Keratinocyte (primary cell): ENCODE measurements at regions not wholly inside any gene's neighbourhood (a gene's known extent, or its start where the extent isn't known, plus 50 kb on each side); places are given as distances from the start of the nearest gene placed in this dataset.

Source experiments
- CTCF ChIP-seq, 3 experiments: IDR thresholded peaks in 1 of 3; conservative IDR thresholded peaks in 1 of 3; optimal IDR thresholded peaks in 1 of 3; 2 replicates in 2 of 3; 3 replicates in 1 of 3; pipeline versions ENCODE3 to v1.5.1; 2011; ENCODE audit warnings: low read length in 3 of 3, mild to moderate bottlenecking in 3 of 3, moderate library complexity in 2 of 3, control low read depth in 1 of 3, inconsistent platforms in 1 of 3; ENCODE audit not compliant: insufficient read depth in 2 of 3; ENCODE audit errors: extremely low read depth in 1 of 3
- EZH2 ChIP-seq: IDR thresholded peaks from one replicate; pipeline ENCODE4 v1.6.1; 2012; ENCODE audit warnings: inconsistent platforms, mild to moderate bottlenecking, low read length, moderate library complexity

GRCh38 chr5:2192496-2192895 is 309.8 kb upstream of the IRX4 start:
- TF ChIP-seq CTCF (optimal IDR thresholded peaks at IDR 0.05 in 1 of 3, IDR thresholded peaks at IDR 0.05 in 1 of 3, conservative IDR thresholded peaks at IDR 0.05 in 1 of 3; ENCODE audit: extremely low read depth in 1 of 3, insufficient read depth in 2 of 3, low read length in 3 of 3), result no peak
- TF ChIP-seq EZH2, result no peak
